OCI-LY3 (cell line): ENCODE measurements at regions not wholly inside any gene's neighbourhood (a gene's known extent, or its start where the extent isn't known, plus 50 kb on each side); places are given as distances from the start of the nearest gene placed in this dataset.

Experiments
- CTCF ChIP-seq: fragments of 200-600, 300-600 bp; sonication (generic); IDR thresholded peaks from 2 replicates; pipeline ENCODE4 v1.5.1; 2014; ENCODE audit warnings: antibody characterized with exemption, low read length, low read depth
- EZH2phosphoT487 ChIP-seq: fragments of 200-600 bp; shearing (Covaris generic); IDR thresholded peaks from 2 replicates; pipeline ENCODE4 v1.6.1; 2018; ENCODE audit warnings: antibody characterized with exemption, mixed run types, low read depth

GRCh38 chr15:70180186-70180875, 82.6 kb upstream of the TLE3 start:
- TF ChIP-seq CTCF (no peak), EZH2phosphoT487 (no peak)
